Keratinocyte (primary cell): ENCODE measurements at regions not wholly inside any gene's neighbourhood (a gene's known extent, or its start where the extent isn't known, plus 50 kb on each side); places are given as distances from the start of the nearest gene placed in this dataset.
"Not testable (repeated sequence)": the region's sequence is repeated elsewhere in the genome, so short reads cannot be mapped to it uniquely, and the experiment has no call there.

Source experiments
- CTCF ChIP-seq, 3 experiments: IDR thresholded peaks in 1 of 3; conservative IDR thresholded peaks in 1 of 3; optimal IDR thresholded peaks in 1 of 3; 2 replicates in 2 of 3; 3 replicates in 1 of 3; pipeline versions ENCODE3 to v1.5.1; 2011; ENCODE audit warnings: low read length in 3 of 3, mild to moderate bottlenecking in 3 of 3, moderate library complexity in 2 of 3, control low read depth in 1 of 3, inconsistent platforms in 1 of 3; ENCODE audit not compliant: insufficient read depth in 2 of 3; ENCODE audit errors: extremely low read depth in 1 of 3
- EZH2 ChIP-seq: IDR thresholded peaks from one replicate; pipeline ENCODE4 v1.6.1; 2012; ENCODE audit warnings: inconsistent platforms, mild to moderate bottlenecking, low read length, moderate library complexity

GRCh38 chr5:38794037-38794436 lies 51.8 kb upstream of the OSMR start:
- TF ChIP-seq CTCF (optimal IDR thresholded peaks at IDR 0.05 in 1 of 3, IDR thresholded peaks at IDR 0.05 in 1 of 3, conservative IDR thresholded peaks at IDR 0.05 in 1 of 3; ENCODE audit: extremely low read depth in 1 of 3, insufficient read depth in 2 of 3, low read length in 3 of 3); EZH2: not testable (repeated sequence)
